Ectodermal cell (in vitro differentiated cells): ENCODE measurements at regions not wholly inside any gene's neighbourhood (a gene's known extent, or its start where the extent isn't known, plus 50 kb on each side); places are given as distances from the start of the nearest gene placed in this dataset.
"Not testable (repeated sequence)": the region's sequence is repeated elsewhere in the genome, so short reads cannot be mapped to it uniquely, and the experiment has no call there.

Experiments
- H3K27ac ChIP-seq: 2 replicates; pipeline ENCODE4 v1.7.0; 2013; ENCODE audit warnings: mild to moderate bottlenecking, low read depth, low read length; ENCODE audit not compliant: insufficient read depth, poor library complexity, severe bottlenecking
- H3K27me3 ChIP-seq: 2 replicates; pipeline ENCODE4 v1.7.0; 2013; ENCODE audit warnings: mild to moderate bottlenecking, low read length; ENCODE audit not compliant: insufficient read depth, control insufficient read depth, poor library complexity, severe bottlenecking
- H3K36me3 ChIP-seq: one replicate; pipeline ENCODE4 v1.7.0; 2013; ENCODE audit warnings: low read length; ENCODE audit not compliant: control insufficient read depth, insufficient read depth
- H3K4me1 ChIP-seq: one replicate; pipeline ENCODE4 v1.7.0; 2013; ENCODE audit warnings: low read length; ENCODE audit not compliant: control insufficient read depth, insufficient read depth
- H3K4me3 ChIP-seq: 2 replicates; pipeline ENCODE4 v1.7.0; 2013; ENCODE audit warnings: low read depth, low read length, control low read depth; ENCODE audit not compliant: insufficient read depth
- H3K9me3 ChIP-seq: 2 replicates; pipeline ENCODE4 v1.7.0; 2013; ENCODE audit warnings: mild to moderate bottlenecking, low read length, moderate library complexity; ENCODE audit not compliant: control insufficient read depth
- WGBS, 2 experiments: methylation state at CpG; one replicate each; pipeline ENCODE4 v1.1.7; 2013; ENCODE audit warnings: missing lambda C conversion rate in 2 of 2; 5-methylcytosine and 5-hydroxymethylcytosine counted together

- H3K36me3 ChIP-seq, H3K27ac ChIP-seq, H3K4me3 ChIP-seq, H3K4me1 ChIP-seq, H3K9me3 ChIP-seq: not testable (repeated sequence)
- H3K27me3 ChIP-seq = peaks cover 19% of the 10 kb centered on the region
- 74 to 76% methylated on average over 2 of the region's 3 CpGs for WGBS, 2 experiments
Observed at GRCh38 chr9:115473032-115473431, 355.1 kb upstream of the TNC start.

- Histone ChIP-seq H3K27me3 (no peaks in the 10 kb centered on the region), H3K4me3 (no peak overlapping the region), H3K9me3 (no peaks in the 10 kb centered on the region), H3K4me1 (no peaks in the 10 kb centered on the region), H3K27ac (no peak overlapping the region), H3K36me3 (no peaks in the 10 kb centered on the region)
- 93 to 100% methylated on average over 2 of the region's 2 CpGs for WGBS, 2 experiments
Observed at GRCh38 chr9:115481769-115482168, 363.8 kb upstream of the TNC start.

GRCh38 chr9:115482747-115483146 is 364.8 kb upstream of the TNC start:
- Histone ChIP-seq H3K9me3 (no peaks in the 10 kb centered on the region), H3K36me3 (no peaks in the 10 kb centered on the region), H3K4me1 (no peaks in the 10 kb centered on the region), H3K4me3 (no peak overlapping the region), H3K27ac (no peak overlapping the region), H3K27me3 (no peaks in the 10 kb centered on the region)
- 80 to 100% methylated on average over 1 to 3 of the region's 3 CpGs for WGBS, 2 experiments

GRCh38 chr9:115492869-115493268 is 374.9 kb upstream of the TNC start:
- Histone ChIP-seq H3K27ac (no peak overlapping the region), H3K9me3 (no peaks in the 10 kb centered on the region), H3K4me1 (no peaks in the 10 kb centered on the region), H3K27me3 (no peaks in the 10 kb centered on the region), H3K36me3 (no peaks in the 10 kb centered on the region), H3K4me3 (no peak overlapping the region)

- Histone ChIP-seq H3K9me3 (no peaks in the 10 kb centered on the region), H3K4me1 (no peaks in the 10 kb centered on the region), H3K27ac (no peak overlapping the region), H3K4me3 (no peak overlapping the region), H3K27me3 (no peaks in the 10 kb centered on the region), H3K36me3 (no peaks in the 10 kb centered on the region)
- 92 to 100% methylated on average over 1 of the region's 1 CpG for WGBS, 2 experiments
Observed at GRCh38 chr9:115494393-115494792, 376.4 kb upstream of the TNC start.

- Histone ChIP-seq H3K36me3 (no peaks in the 10 kb centered on the region), H3K4me3 (no peak overlapping the region), H3K9me3 (no peaks in the 10 kb centered on the region), H3K27me3 (no peaks in the 10 kb centered on the region), H3K4me1 (no peaks in the 10 kb centered on the region), H3K27ac (no peak overlapping the region)
- 77 to 93% methylated on average over 4 to 6 of the region's 6 CpGs for WGBS, 2 experiments
Observed at GRCh38 chr9:115495052-115495635, 377.2 kb upstream of the TNC start.

- no peaks in the 10 kb centered on the region for H3K27me3 ChIP-seq
- H3K9me3 ChIP-seq = no peaks in the 10 kb centered on the region
- H3K36me3 ChIP-seq = no peaks in the 10 kb centered on the region
- H3K27ac ChIP-seq = no peak overlapping the region
- no peak overlapping the region for H3K4me3 ChIP-seq
- no peaks in the 10 kb centered on the region for H3K4me1 ChIP-seq
Observed at GRCh38 chr9:115495836-115496235, 377.9 kb upstream of the TNC start.

- no peak overlapping the region for H3K4me3 ChIP-seq
- no peaks in the 10 kb centered on the region for H3K36me3 ChIP-seq
- no peak overlapping the region for H3K27ac ChIP-seq
- no peaks in the 10 kb centered on the region for H3K4me1 ChIP-seq
- H3K27me3 ChIP-seq = no peaks in the 10 kb centered on the region
- H3K9me3 ChIP-seq = no peaks in the 10 kb centered on the region
- WGBS, 2 experiments = 91 to 98% methylated on average over 3 to 4 of the region's 4 CpGs
Observed at GRCh38 chr9:115498303-115498702, 380.3 kb upstream of the TNC start.

- Histone ChIP-seq H3K36me3 (no peaks in the 10 kb centered on the region), H3K27ac (no peak overlapping the region), H3K27me3 (no peaks in the 10 kb centered on the region), H3K4me3 (no peak overlapping the region), H3K9me3 (no peaks in the 10 kb centered on the region), H3K4me1 (no peaks in the 10 kb centered on the region)
Observed at GRCh38 chr9:115507148-115507547, 389.2 kb upstream of the TNC start.

- H3K27ac ChIP-seq = no peak overlapping the region
- no peaks in the 10 kb centered on the region for H3K9me3 ChIP-seq
- H3K36me3 ChIP-seq = no peaks in the 10 kb centered on the region
- WGBS, 2 experiments = 75 to 77% methylated on average over 3 of the region's 3 CpGs
- H3K27me3 ChIP-seq = no peaks in the 10 kb centered on the region
- peaks cover 7% of the 10 kb centered on the region for H3K4me1 ChIP-seq
- H3K4me3 ChIP-seq = no peak overlapping the region
Observed at GRCh38 chr9:115513148-115513547, 395.2 kb upstream of the TNC start.

- Histone ChIP-seq H3K4me1 (peaks cover 7% of the 10 kb centered on the region), H3K4me3 (no peak overlapping the region), H3K27ac (no peak overlapping the region), H3K9me3 (no peaks in the 10 kb centered on the region), H3K36me3 (no peaks in the 10 kb centered on the region), H3K27me3 (no peaks in the 10 kb centered on the region)
Observed at GRCh38 chr9:115514454-115514853, 396.5 kb upstream of the TNC start.
